NB4 (cell line): ENCODE measurements at regions not wholly inside any gene's neighbourhood (a gene's known extent, or its start where the extent isn't known, plus 50 kb on each side); places are given as distances from the start of the nearest gene placed in this dataset.

Experiments used
- CTCF ChIP-seq: IDR thresholded peaks from one replicate; pipeline ENCODE4 v1.5.1; 2012; ENCODE audit warnings: low read depth, low read length
- MAX ChIP-seq: IDR thresholded peaks from 2 replicates; pipeline ENCODE4 v1.6.1; 2011; ENCODE audit warnings: low read depth, low read length
- POLR2A ChIP-seq: IDR thresholded peaks from 2 replicates; pipeline ENCODE4 v1.6.1; 2011; ENCODE audit warnings: mild to moderate bottlenecking; ENCODE audit not compliant: insufficient read length; ENCODE audit errors: extremely low read depth

- TF ChIP-seq POLR2A (no peak), CTCF (no peak), MAX (no peak)
Observed at GRCh38 chr6:1255636-1256365, 56.1 kb upstream of the FOXQ1 start.
